ENCODE measurements at regions not wholly inside any gene's neighbourhood (a gene's known extent, or its start where the extent isn't known, plus 50 kb on each side); places are given as distances from the start of the nearest gene placed in this dataset.

GRCh38 chr21:22892028-22892427 is 1893.8 kb downstream of the NCAM2 start:
- H3K36me3 Mint-ChIP-seq (ENCODE audit: low read depth): no peaks in the 10 kb centered on the region
- no peaks in the 10 kb centered on the region for H3K27me3 Mint-ChIP-seq
- H3K27ac Mint-ChIP-seq: no peak overlapping the region
- H3K4me3 Mint-ChIP-seq: no peak overlapping the region
- no peaks in the 10 kb centered on the region for H3K9me3 Mint-ChIP-seq
- intact Hi-C loops (cut with micrococcal nuclease): no loop called here
- no peaks in the 10 kb centered on the region for H3K4me1 Mint-ChIP-seq
- DNase-seq: no peak

GRCh38 chr21:22892740-22893139 is 1894.5 kb downstream of the NCAM2 start:
- no peak overlapping the region for H3K4me3 Mint-ChIP-seq
- DNase-seq: no peak
- H3K27me3 Mint-ChIP-seq: no peaks in the 10 kb centered on the region
- H3K9me3 Mint-ChIP-seq: no peaks in the 10 kb centered on the region
- H3K27ac Mint-ChIP-seq: no peak overlapping the region
- H3K4me1 Mint-ChIP-seq: no peaks in the 10 kb centered on the region
- no peaks in the 10 kb centered on the region for H3K36me3 Mint-ChIP-seq (ENCODE audit: low read depth)
- intact Hi-C loops (cut with micrococcal nuclease): no loop called here

GRCh38 chr21:22898051-22898665 is 1899.9 kb downstream of the NCAM2 start:
- intact Hi-C loops (cut with micrococcal nuclease): no loop called here

GRCh38 chr21:22900490-22900889 is 1902.3 kb downstream of the NCAM2 start:
- DNase-seq: no peak
- H3K4me1 Mint-ChIP-seq: no peaks in the 10 kb centered on the region
- no peak overlapping the region for H3K27ac Mint-ChIP-seq
- H3K36me3 Mint-ChIP-seq (ENCODE audit: low read depth): no peaks in the 10 kb centered on the region
- no peak overlapping the region for H3K4me3 Mint-ChIP-seq
- H3K27me3 Mint-ChIP-seq: no peaks in the 10 kb centered on the region
- H3K9me3 Mint-ChIP-seq: no peaks in the 10 kb centered on the region
- intact Hi-C loops (cut with micrococcal nuclease): no loop called here

More at GRCh38 chr21:22898051-22898665, 1899.9 kb downstream of the NCAM2 start:
- Mint-ChIP-seq H3K4me1 (no peaks in the 10 kb centered on the region), H3K4me3 (no peak overlapping the region), H3K36me3 (ENCODE audit: low read depth) (no peaks in the 10 kb centered on the region), H3K9me3 (no peaks in the 10 kb centered on the region), H3K27ac (no peak overlapping the region), H3K27me3 (no peaks in the 10 kb centered on the region)
- no peak for DNase-seq

GRCh38 chr21:22903851-22904250 is 1905.6 kb downstream of the NCAM2 start:
- Mint-ChIP-seq H3K27ac (no peak overlapping the region), H3K27me3 (no peaks in the 10 kb centered on the region), H3K9me3 (no peaks in the 10 kb centered on the region), H3K4me3 (no peak overlapping the region), H3K36me3 (ENCODE audit: low read depth) (no peaks in the 10 kb centered on the region), H3K4me1 (no peaks in the 10 kb centered on the region)
- DNase-seq: no peak
- intact Hi-C loops (cut with micrococcal nuclease): no loop called here

- H3K27me3 Mint-ChIP-seq: no peaks in the 10 kb centered on the region
- H3K4me3 Mint-ChIP-seq: no peak overlapping the region
- DNase-seq: no peak
- no peaks in the 10 kb centered on the region for H3K4me1 Mint-ChIP-seq
- H3K9me3 Mint-ChIP-seq: no peaks in the 10 kb centered on the region
- H3K36me3 Mint-ChIP-seq (ENCODE audit: low read depth): no peaks in the 10 kb centered on the region
- intact Hi-C loops (cut with micrococcal nuclease): no loop called here
- no peak overlapping the region for H3K27ac Mint-ChIP-seq
Measured at GRCh38 chr21:22904385-22904784, 1906.2 kb downstream of the NCAM2 start.

GRCh38 chr21:22925032-22925431 is 1926.8 kb downstream of the NCAM2 start:
- intact Hi-C loops (cut with micrococcal nuclease): no loop called here
- H3K9me3 Mint-ChIP-seq: no peaks in the 10 kb centered on the region
- H3K36me3 Mint-ChIP-seq (ENCODE audit: low read depth): no peaks in the 10 kb centered on the region
- H3K4me3 Mint-ChIP-seq: no peak overlapping the region
- no peaks in the 10 kb centered on the region for H3K4me1 Mint-ChIP-seq
- no peak for DNase-seq
- no peak overlapping the region for H3K27ac Mint-ChIP-seq
- no peaks in the 10 kb centered on the region for H3K27me3 Mint-ChIP-seq

GRCh38 chr21:22927469-22927868 is 1929.3 kb downstream of the NCAM2 start:
- Mint-ChIP-seq H3K4me3 (no peak overlapping the region), H3K27ac (no peak overlapping the region), H3K27me3 (no peaks in the 10 kb centered on the region), H3K36me3 (ENCODE audit: low read depth) (no peaks in the 10 kb centered on the region), H3K4me1 (no peaks in the 10 kb centered on the region), H3K9me3 (no peaks in the 10 kb centered on the region)
- intact Hi-C loops (cut with micrococcal nuclease): no loop called here
- no peak for DNase-seq

GRCh38 chr21:22941779-22942490 is 1943.7 kb downstream of the NCAM2 start:
- Mint-ChIP-seq H3K9me3 (no peaks in the 10 kb centered on the region), H3K4me3 (no peak overlapping the region), H3K4me1 (no peaks in the 10 kb centered on the region), H3K27ac (no peak overlapping the region), H3K36me3 (ENCODE audit: low read depth) (no peaks in the 10 kb centered on the region), H3K27me3 (no peaks in the 10 kb centered on the region)
- no peak for DNase-seq
- intact Hi-C loops (cut with micrococcal nuclease): no loop called here

GRCh38 chr21:22955559-22955958 is 1957.3 kb downstream of the NCAM2 start:
- DNase-seq: no peak
- intact Hi-C loops (cut with micrococcal nuclease): no loop called here

GRCh38 chr21:22961258-22961657 is 1963.0 kb downstream of the NCAM2 start:
- Mint-ChIP-seq H3K27me3 (no peaks in the 10 kb centered on the region), H3K27ac (no peak overlapping the region), H3K4me3 (no peak overlapping the region), H3K4me1 (no peaks in the 10 kb centered on the region), H3K36me3 (ENCODE audit: low read depth) (no peaks in the 10 kb centered on the region), H3K9me3 (no peaks in the 10 kb centered on the region)
- intact Hi-C loops (cut with micrococcal nuclease): no loop called here
- no peak for DNase-seq

More at GRCh38 chr21:22955559-22955958, 1957.3 kb downstream of the NCAM2 start:
- H3K4me3 Mint-ChIP-seq: no peak overlapping the region
- H3K9me3 Mint-ChIP-seq: no peaks in the 10 kb centered on the region
- no peaks in the 10 kb centered on the region for H3K27me3 Mint-ChIP-seq
- no peak overlapping the region for H3K27ac Mint-ChIP-seq
- no peaks in the 10 kb centered on the region for H3K36me3 Mint-ChIP-seq (ENCODE audit: low read depth)
- H3K4me1 Mint-ChIP-seq: no peaks in the 10 kb centered on the region

- intact Hi-C loops (cut with micrococcal nuclease): no loop called here
- H3K4me3 Mint-ChIP-seq: no peak overlapping the region
- no peaks in the 10 kb centered on the region for H3K27me3 Mint-ChIP-seq
- no peaks in the 10 kb centered on the region for H3K9me3 Mint-ChIP-seq
- DNase-seq: no peak
- H3K36me3 Mint-ChIP-seq (ENCODE audit: low read depth): no peaks in the 10 kb centered on the region
- no peaks in the 10 kb centered on the region for H3K4me1 Mint-ChIP-seq
- H3K27ac Mint-ChIP-seq: no peak overlapping the region
Measured at GRCh38 chr21:22965455-22966135, 1967.4 kb downstream of the NCAM2 start.

- H3K4me1 Mint-ChIP-seq: no peaks in the 10 kb centered on the region
- H3K9me3 Mint-ChIP-seq: no peaks in the 10 kb centered on the region
- intact Hi-C loops (cut with micrococcal nuclease): no loop called here
- no peak for DNase-seq
- no peaks in the 10 kb centered on the region for H3K27me3 Mint-ChIP-seq
- H3K27ac Mint-ChIP-seq: no peak overlapping the region
- no peak overlapping the region for H3K4me3 Mint-ChIP-seq
- no peaks in the 10 kb centered on the region for H3K36me3 Mint-ChIP-seq (ENCODE audit: low read depth)
Measured at GRCh38 chr21:22981819-22982218, 1983.6 kb downstream of the NCAM2 start.

- no peak for DNase-seq
- H3K9me3 Mint-ChIP-seq: peaks cover 4% of the 10 kb centered on the region
- no peak overlapping the region for H3K27ac Mint-ChIP-seq
- no peaks in the 10 kb centered on the region for H3K36me3 Mint-ChIP-seq (ENCODE audit: low read depth)
- no peaks in the 10 kb centered on the region for H3K4me1 Mint-ChIP-seq
- intact Hi-C loops (cut with micrococcal nuclease): no loop called here
- H3K27me3 Mint-ChIP-seq: no peaks in the 10 kb centered on the region
- H3K4me3 Mint-ChIP-seq: no peak overlapping the region
Measured at GRCh38 chr21:22993144-22993543, 1994.9 kb downstream of the NCAM2 start.
